ENCODE measurements at regions not wholly inside any gene's neighbourhood (a gene's known extent, or its start where the extent isn't known, plus 50 kb on each side); places are given as distances from the start of the nearest gene placed in this dataset.

DNA sequence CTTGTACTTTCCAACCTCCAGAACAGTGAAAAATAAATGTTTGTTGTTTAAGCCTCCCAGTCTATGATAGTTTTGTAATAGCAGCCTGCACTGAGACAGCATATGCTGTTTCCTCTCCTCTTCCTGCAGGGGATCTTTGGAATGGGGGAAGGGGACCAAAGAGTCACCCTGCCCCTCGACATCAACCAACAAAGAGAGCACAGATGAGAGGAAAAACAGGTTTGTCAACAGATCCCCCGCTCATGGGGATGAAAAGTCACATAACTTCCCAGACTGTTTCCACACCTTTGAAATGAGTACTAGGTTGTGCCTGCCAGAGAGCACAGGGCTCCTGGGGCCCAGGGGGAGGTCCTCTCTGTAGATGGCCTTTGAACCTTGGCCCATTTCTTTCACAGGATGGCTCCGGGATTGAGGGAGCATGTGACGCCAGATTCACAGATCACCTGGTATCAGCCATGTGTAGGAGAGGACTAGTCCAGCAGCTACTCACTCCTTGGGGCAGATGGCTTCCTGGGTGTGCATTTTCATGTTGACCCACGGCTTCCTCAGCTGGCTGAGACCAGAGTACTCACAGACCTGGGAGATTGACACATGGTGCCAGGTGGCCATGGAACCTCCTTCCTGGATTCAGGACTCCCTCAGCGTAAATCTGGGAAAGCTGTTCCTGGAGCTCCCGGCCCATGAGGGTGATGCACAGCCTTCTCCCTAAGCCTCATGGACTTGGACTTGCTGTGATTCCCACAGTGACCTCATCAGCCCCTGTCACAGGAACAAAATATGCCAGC, 125.6 kb downstream of the CXCL12 start:
- no peaks in the 10 kb centered on the region for H3K9me3 ChIP-seq
- ChIA-PET POLR2A (no interaction called here), CTCF (interaction anchor here (0.9 to 3.7 kb wide), 4 partner anchors 19 to 569 kb away, joined by 3 to 24 read pairs (median 3); no protein-coding TSS in a partner anchor)
- H4K20me1 ChIP-seq (ENCODE audit: insufficient read depth): no peaks in the 10 kb centered on the region
- H3K4me3 ChIP-seq (ENCODE audit: low read depth in 2 of 2, low read length in 1 of 2): no peak overlapping the region
- no peaks in the 10 kb centered on the region for H3F3A ChIP-seq (replicated peaks; ENCODE audit: insufficient read depth)
- no peak overlapping the region for H3K9ac ChIP-seq
- TF ChIP-seq RFX5 (IDR thresholded peaks at IDR 0.05; ENCODE audit: low read length): no peak
- TF ChIP-seq GATA2 (CRISPR knock-in tag; IDR thresholded peaks at IDR 0.05): no peak
- TF ChIP-seq NFIC (IDR thresholded peaks at IDR 0.05; ENCODE audit: borderline replicate concordance): no peak
- no peak for TF ChIP-seq SIN3A (IDR thresholded peaks at IDR 0.05; ENCODE audit: borderline replicate concordance, low read depth, low read length)
- TF ChIP-seq RAD21 (IDR thresholded peaks at IDR 0.05; ENCODE audit: low read length): no peak
- TF ChIP-seq, protein P1, sequence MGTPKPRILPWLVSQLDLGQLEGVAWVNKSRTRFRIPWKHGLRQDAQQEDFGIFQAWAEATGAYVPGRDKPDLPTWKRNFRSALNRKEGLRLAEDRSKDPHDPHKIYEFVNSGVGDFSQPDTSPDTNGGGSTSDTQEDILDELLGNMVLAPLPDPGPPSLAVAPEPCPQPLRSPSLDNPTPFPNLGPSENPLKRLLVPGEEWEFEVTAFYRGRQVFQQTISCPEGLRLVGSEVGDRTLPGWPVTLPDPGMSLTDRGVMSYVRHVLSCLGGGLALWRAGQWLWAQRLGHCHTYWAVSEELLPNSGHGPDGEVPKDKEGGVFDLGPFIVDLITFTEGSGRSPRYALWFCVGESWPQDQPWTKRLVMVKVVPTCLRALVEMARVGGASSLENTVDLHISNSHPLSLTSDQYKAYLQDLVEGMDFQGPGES (IDR thresholded peaks at IDR 0.05; ENCODE audit: low read depth, low read length): no peak
- no peak for TF ChIP-seq YY1 (IDR thresholded peaks at IDR 0.05; ENCODE audit: low read depth)
- TF ChIP-seq, protein P2, sequence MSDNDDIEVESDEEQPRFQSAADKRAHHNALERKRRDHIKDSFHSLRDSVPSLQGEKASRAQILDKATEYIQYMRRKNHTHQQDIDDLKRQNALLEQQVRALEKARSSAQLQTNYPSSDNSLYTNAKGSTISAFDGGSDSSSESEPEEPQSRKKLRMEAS (IDR thresholded peaks at IDR 0.05; ENCODE audit: low read depth): no peak
- TF ChIP-seq, protein P3, sequence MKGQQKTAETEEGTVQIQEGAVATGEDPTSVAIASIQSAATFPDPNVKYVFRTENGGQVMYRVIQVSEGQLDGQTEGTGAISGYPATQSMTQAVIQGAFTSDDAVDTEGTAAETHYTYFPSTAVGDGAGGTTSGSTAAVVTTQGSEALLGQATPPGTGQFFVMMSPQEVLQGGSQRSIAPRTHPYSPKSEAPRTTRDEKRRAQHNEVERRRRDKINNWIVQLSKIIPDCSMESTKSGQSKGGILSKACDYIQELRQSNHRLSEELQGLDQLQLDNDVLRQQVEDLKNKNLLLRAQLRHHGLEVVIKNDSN (IDR thresholded peaks at IDR 0.05; ENCODE audit: borderline replicate concordance, low read depth): no peak
- TF ChIP-seq, protein P4, sequence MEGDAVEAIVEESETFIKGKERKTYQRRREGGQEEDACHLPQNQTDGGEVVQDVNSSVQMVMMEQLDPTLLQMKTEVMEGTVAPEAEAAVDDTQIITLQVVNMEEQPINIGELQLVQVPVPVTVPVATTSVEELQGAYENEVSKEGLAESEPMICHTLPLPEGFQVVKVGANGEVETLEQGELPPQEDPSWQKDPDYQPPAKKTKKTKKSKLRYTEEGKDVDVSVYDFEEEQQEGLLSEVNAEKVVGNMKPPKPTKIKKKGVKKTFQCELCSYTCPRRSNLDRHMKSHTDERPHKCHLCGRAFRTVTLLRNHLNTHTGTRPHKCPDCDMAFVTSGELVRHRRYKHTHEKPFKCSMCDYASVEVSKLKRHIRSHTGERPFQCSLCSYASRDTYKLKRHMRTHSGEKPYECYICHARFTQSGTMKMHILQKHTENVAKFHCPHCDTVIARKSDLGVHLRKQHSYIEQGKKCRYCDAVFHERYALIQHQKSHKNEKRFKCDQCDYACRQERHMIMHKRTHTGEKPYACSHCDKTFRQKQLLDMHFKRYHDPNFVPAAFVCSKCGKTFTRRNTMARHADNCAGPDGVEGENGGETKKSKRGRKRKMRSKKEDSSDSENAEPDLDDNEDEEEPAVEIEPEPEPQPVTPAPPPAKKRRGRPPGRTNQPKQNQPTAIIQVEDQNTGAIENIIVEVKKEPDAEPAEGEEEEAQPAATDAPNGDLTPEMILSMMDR (IDR thresholded peaks at IDR 0.05): no peak
- no peak for TF ChIP-seq FOXJ3 (CRISPR knock-in tag; IDR thresholded peaks at IDR 0.05)
- TF ChIP-seq POLR2AphosphoS5 (IDR thresholded peaks at IDR 0.05; ENCODE audit: low read depth, low read length): no peak
- no peak for TF ChIP-seq CHD2 (IDR thresholded peaks at IDR 0.05; ENCODE audit: low read length, partially characterized antibody)
- TF ChIP-seq ELF1 (IDR thresholded peaks at IDR 0.05): no peak
- no peak for TF ChIP-seq FOXM1 (IDR thresholded peaks at IDR 0.05; ENCODE audit: low read depth)
- TF ChIP-seq TAF1 (IDR thresholded peaks at IDR 0.05; ENCODE audit: borderline replicate concordance, low read depth, low read length): no peak
- TF ChIP-seq, protein P5, sequence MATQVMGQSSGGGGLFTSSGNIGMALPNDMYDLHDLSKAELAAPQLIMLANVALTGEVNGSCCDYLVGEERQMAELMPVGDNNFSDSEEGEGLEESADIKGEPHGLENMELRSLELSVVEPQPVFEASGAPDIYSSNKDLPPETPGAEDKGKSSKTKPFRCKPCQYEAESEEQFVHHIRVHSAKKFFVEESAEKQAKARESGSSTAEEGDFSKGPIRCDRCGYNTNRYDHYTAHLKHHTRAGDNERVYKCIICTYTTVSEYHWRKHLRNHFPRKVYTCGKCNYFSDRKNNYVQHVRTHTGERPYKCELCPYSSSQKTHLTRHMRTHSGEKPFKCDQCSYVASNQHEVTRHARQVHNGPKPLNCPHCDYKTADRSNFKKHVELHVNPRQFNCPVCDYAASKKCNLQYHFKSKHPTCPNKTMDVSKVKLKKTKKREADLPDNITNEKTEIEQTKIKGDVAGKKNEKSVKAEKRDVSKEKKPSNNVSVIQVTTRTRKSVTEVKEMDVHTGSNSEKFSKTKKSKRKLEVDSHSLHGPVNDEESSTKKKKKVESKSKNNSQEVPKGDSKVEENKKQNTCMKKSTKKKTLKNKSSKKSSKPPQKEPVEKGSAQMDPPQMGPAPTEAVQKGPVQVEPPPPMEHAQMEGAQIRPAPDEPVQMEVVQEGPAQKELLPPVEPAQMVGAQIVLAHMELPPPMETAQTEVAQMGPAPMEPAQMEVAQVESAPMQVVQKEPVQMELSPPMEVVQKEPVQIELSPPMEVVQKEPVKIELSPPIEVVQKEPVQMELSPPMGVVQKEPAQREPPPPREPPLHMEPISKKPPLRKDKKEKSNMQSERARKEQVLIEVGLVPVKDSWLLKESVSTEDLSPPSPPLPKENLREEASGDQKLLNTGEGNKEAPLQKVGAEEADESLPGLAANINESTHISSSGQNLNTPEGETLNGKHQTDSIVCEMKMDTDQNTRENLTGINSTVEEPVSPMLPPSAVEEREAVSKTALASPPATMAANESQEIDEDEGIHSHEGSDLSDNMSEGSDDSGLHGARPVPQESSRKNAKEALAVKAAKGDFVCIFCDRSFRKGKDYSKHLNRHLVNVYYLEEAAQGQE (IDR thresholded peaks at IDR 0.05; ENCODE audit: low read depth, low read length): no peak
- TF ChIP-seq SMC3 (IDR thresholded peaks at IDR 0.05; ENCODE audit: low read depth, low read length): no peak
- no peak for TF ChIP-seq JUND (IDR thresholded peaks at IDR 0.05)
- no peak for TF ChIP-seq GABPA (IDR thresholded peaks at IDR 0.05; ENCODE audit: low read depth)
- no peaks in the 10 kb centered on the region for H3K27me3 ChIP-seq (ENCODE audit: insufficient read depth)
- H2AFZ ChIP-seq (ENCODE audit: low read depth): no peak overlapping the region
- no peak for DNase-seq
- no peak overlapping the region for H3K4me2 ChIP-seq
- WGBS (ENCODE audit: low lambda C conversion rate): 59% methylated on average over 4 of the region's 7 CpGs
- H3K79me2 ChIP-seq (ENCODE audit: insufficient read depth): no peaks in the 10 kb centered on the region
- H3K4me1 ChIP-seq (ENCODE audit: control insufficient read depth in 1 of 2, insufficient read depth in 2 of 2, low read depth in 1 of 2, low read length in 1 of 2): peaks cover 0 to 48% of the 10 kb centered on the region in 2 experiments; a peak in 2 of 4 replicates
- H3K36me3 ChIP-seq (replicated peaks in 1 of 2; ENCODE audit: control insufficient read depth in 1 of 2, insufficient read depth in 2 of 2, low read length in 1 of 2): no peaks in the 10 kb centered on the region
- H3K9me2 ChIP-seq: no peaks in the 10 kb centered on the region
- no peak overlapping the region for H3K27ac ChIP-seq (ENCODE audit: low read depth in 2 of 2, low read length in 1 of 2)
